ENCODE measurements at regions not wholly inside any gene's neighbourhood (a gene's known extent, or its start where the extent isn't known, plus 50 kb on each side); places are given as distances from the start of the nearest gene placed in this dataset.

GRCh38 chr6:81565071-81565470, 187.4 kb downstream of the TENT5A start:
- TF ChIP-seq YY1 (IDR thresholded peaks at IDR 0.05; ENCODE audit: insufficient read depth, insufficient read length) (no peak), SUZ12 (IDR thresholded peaks at IDR 0.05; ENCODE audit: extremely low read depth, insufficient read depth, insufficient read length) (no peak), ZNF274 (IDR thresholded peaks at IDR 0.05; ENCODE audit: low read depth, low read length) (no peak)
- Histone ChIP-seq H3K9me3 (ENCODE audit: insufficient read depth, low read length) (no peaks in the 10 kb centered on the region), H3K4me1 (ENCODE audit: insufficient read depth, insufficient read length) (no peaks in the 10 kb centered on the region), H3K4me3 (ENCODE audit: insufficient read length, low read depth) (no peak overlapping the region), H3K36me3 (ENCODE audit: insufficient read depth, insufficient read length, low read length) (no peaks in the 10 kb centered on the region), H3K9ac (ENCODE audit: insufficient read length, low read depth) (no peak overlapping the region), H3K27me3 (ENCODE audit: insufficient read depth, insufficient read length) (no peaks in the 10 kb centered on the region)
- no peak for DNase-seq (ENCODE audit: low read depth, low spot score)

DNA sequence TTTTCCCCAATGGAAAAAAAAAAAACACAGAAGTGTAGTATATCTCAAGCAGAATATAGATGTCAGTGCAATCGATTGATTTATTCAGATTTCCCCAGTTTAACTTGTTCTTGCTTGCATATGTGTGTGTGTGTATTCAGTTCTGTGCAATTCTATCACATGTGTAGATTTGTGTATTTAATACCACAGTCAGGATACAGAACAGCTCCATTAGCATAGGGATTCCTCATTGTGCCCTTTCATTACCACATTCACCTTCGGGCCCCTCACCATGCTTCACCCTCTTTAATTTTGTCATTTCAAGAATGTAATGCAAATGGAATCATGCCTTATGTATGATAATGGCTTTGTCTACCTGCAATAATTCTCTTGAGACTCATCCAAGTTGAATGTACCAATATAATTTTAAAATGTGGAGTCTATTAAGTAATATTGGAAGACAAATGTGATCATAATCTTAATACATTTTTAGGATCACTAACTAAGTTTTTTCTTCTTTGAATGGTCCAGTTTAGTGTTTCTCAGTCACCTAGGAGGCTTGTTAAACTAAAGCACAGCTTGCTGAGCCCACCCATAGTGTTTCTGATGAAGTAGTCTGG, 187.9 kb downstream of the TENT5A start:
- no peak overlapping the region for H3K4me3 ChIP-seq (ENCODE audit: insufficient read length, low read depth)
- H3K27me3 ChIP-seq (ENCODE audit: insufficient read depth, insufficient read length) = no peaks in the 10 kb centered on the region
- H3K9me3 ChIP-seq (ENCODE audit: insufficient read depth, low read length) = no peaks in the 10 kb centered on the region
- no peak overlapping the region for H3K9ac ChIP-seq (ENCODE audit: insufficient read length, low read depth)
- no peaks in the 10 kb centered on the region for H3K36me3 ChIP-seq (ENCODE audit: insufficient read depth, insufficient read length, low read length)
- TF ChIP-seq ZNF274 (IDR thresholded peaks at IDR 0.05; ENCODE audit: low read depth, low read length) = no peak
- no peak for TF ChIP-seq YY1 (IDR thresholded peaks at IDR 0.05; ENCODE audit: insufficient read depth, insufficient read length)
- TF ChIP-seq SUZ12 (IDR thresholded peaks at IDR 0.05; ENCODE audit: extremely low read depth, insufficient read depth, insufficient read length) = no peak
- H3K4me1 ChIP-seq (ENCODE audit: insufficient read depth, insufficient read length) = no peaks in the 10 kb centered on the region
- no peak for DNase-seq (ENCODE audit: low read depth, low spot score)

DNA sequence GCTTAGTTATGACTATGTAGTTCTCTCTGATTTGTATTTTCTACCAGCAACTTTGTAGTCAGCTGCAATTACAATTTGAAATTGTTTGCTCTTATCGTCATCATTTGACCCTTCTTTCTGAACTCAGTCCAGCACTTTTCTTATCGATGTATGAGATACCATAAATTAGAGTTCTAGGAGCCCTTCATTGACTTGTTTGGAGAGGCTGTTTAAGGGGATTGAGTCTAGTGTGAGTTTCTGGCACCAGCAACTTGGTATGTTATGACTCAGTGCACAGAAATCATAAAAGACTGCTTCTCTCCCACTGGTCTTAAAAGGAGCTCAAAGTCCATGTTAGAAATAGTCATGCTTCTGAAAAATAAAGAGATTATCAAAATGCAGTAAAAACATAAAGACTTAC, 190.3 kb downstream of the TENT5A start:
- DNase-seq (ENCODE audit: low read depth, low spot score) = no peak
- Histone ChIP-seq H3K4me1 (ENCODE audit: insufficient read depth, insufficient read length) (no peaks in the 10 kb centered on the region), H3K9me3 (ENCODE audit: insufficient read depth, low read length) (no peaks in the 10 kb centered on the region), H3K4me3 (ENCODE audit: insufficient read length, low read depth) (no peak overlapping the region), H3K36me3 (ENCODE audit: insufficient read depth, insufficient read length, low read length) (no peaks in the 10 kb centered on the region), H3K9ac (ENCODE audit: insufficient read length, low read depth) (no peak overlapping the region), H3K27me3 (ENCODE audit: insufficient read depth, insufficient read length) (no peaks in the 10 kb centered on the region)
- TF ChIP-seq ZNF274 (IDR thresholded peaks at IDR 0.05; ENCODE audit: low read depth, low read length) (no peak), YY1 (IDR thresholded peaks at IDR 0.05; ENCODE audit: insufficient read depth, insufficient read length) (no peak), SUZ12 (IDR thresholded peaks at IDR 0.05; ENCODE audit: extremely low read depth, insufficient read depth, insufficient read length) (no peak)

DNA sequence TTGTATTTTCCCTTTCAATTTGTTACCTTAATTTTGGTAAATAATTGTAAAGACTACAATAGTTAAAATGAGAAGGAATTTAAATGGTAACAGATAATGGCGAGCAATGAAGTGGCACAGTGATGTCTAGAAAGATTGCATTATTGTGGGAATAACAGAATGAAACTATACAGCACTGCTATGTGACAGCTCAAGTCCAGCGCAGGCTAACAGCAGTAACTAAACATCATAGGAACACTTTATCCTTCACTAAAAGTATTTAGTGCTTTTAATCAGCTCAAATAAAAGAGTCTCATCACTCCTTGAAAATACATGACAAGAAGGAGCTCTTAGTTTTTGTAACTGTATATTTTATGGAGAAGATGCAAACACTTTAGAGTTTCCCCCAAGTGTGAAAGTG, 190.8 kb downstream of the TENT5A start:
- H3K27me3 ChIP-seq (ENCODE audit: insufficient read depth, insufficient read length) = no peaks in the 10 kb centered on the region
- TF ChIP-seq ZNF274 (IDR thresholded peaks at IDR 0.05; ENCODE audit: low read depth, low read length) = no peak
- no peak for TF ChIP-seq YY1 (IDR thresholded peaks at IDR 0.05; ENCODE audit: insufficient read depth, insufficient read length)
- TF ChIP-seq SUZ12 (IDR thresholded peaks at IDR 0.05; ENCODE audit: extremely low read depth, insufficient read depth, insufficient read length) = no peak
- DNase-seq (ENCODE audit: low read depth, low spot score) = no peak
- no peaks in the 10 kb centered on the region for H3K9me3 ChIP-seq (ENCODE audit: insufficient read depth, low read length)
- no peaks in the 10 kb centered on the region for H3K4me1 ChIP-seq (ENCODE audit: insufficient read depth, insufficient read length)
- no peaks in the 10 kb centered on the region for H3K36me3 ChIP-seq (ENCODE audit: insufficient read depth, insufficient read length, low read length)
- no peak overlapping the region for H3K9ac ChIP-seq (ENCODE audit: insufficient read length, low read depth)
- no peak overlapping the region for H3K4me3 ChIP-seq (ENCODE audit: insufficient read length, low read depth)

DNA sequence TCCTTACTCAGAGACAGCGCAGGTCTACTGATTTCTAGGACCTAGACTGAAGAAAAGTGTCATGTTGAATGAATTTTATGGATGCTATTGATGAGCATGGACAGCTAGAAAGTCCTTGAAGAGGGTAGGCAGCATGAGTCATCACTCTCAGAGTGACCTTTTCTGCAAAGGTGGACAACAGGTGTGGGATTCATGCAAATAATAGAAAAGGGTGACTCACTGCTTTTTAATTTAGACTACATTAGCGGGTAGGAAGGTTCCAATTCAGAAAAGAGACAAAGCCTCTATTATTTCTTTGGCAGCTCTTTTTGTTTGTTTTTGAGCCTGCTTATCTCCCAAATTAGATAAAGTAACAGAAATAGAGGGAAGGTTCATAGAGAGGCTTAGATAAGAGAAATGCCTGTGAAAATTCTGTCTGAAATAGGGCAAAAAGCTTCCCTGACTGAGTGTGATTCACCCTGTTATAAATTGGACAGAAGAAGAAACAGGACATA, 191.4 kb downstream of the TENT5A start:
- Histone ChIP-seq H3K27me3 (ENCODE audit: insufficient read depth, insufficient read length) (no peaks in the 10 kb centered on the region), H3K9ac (ENCODE audit: insufficient read length, low read depth) (no peak overlapping the region), H3K4me3 (ENCODE audit: insufficient read length, low read depth) (no peak overlapping the region), H3K9me3 (ENCODE audit: insufficient read depth, low read length) (no peaks in the 10 kb centered on the region), H3K4me1 (ENCODE audit: insufficient read depth, insufficient read length) (no peaks in the 10 kb centered on the region), H3K36me3 (ENCODE audit: insufficient read depth, insufficient read length, low read length) (no peaks in the 10 kb centered on the region)
- no peak for DNase-seq (ENCODE audit: low read depth, low spot score)
- TF ChIP-seq ZNF274 (IDR thresholded peaks at IDR 0.05; ENCODE audit: low read depth, low read length) (no peak), SUZ12 (IDR thresholded peaks at IDR 0.05; ENCODE audit: extremely low read depth, insufficient read depth, insufficient read length) (no peak), YY1 (IDR thresholded peaks at IDR 0.05; ENCODE audit: insufficient read depth, insufficient read length) (no peak)

- Histone ChIP-seq H3K4me1 (ENCODE audit: insufficient read depth, insufficient read length) (no peaks in the 10 kb centered on the region), H3K9ac (ENCODE audit: insufficient read length, low read depth) (no peak overlapping the region)
- no peak for TF ChIP-seq SUZ12 (IDR thresholded peaks at IDR 0.05; ENCODE audit: extremely low read depth, insufficient read depth, insufficient read length)
Measured at GRCh38 chr6:81557811-81558210, 194.7 kb downstream of the TENT5A start.

GRCh38 chr6:81556551-81556950, 195.9 kb downstream of the TENT5A start:
- no peak for DNase-seq (ENCODE audit: low read depth, low spot score)
- no peaks in the 10 kb centered on the region for H3K9me3 ChIP-seq (ENCODE audit: insufficient read depth, low read length)
- H3K4me1 ChIP-seq (ENCODE audit: insufficient read depth, insufficient read length) = no peaks in the 10 kb centered on the region
- H3K36me3 ChIP-seq (ENCODE audit: insufficient read depth, insufficient read length, low read length) = no peaks in the 10 kb centered on the region
- no peak overlapping the region for H3K4me3 ChIP-seq (ENCODE audit: insufficient read length, low read depth)
- no peaks in the 10 kb centered on the region for H3K27me3 ChIP-seq (ENCODE audit: insufficient read depth, insufficient read length)
- H3K9ac ChIP-seq (ENCODE audit: insufficient read length, low read depth) = no peak overlapping the region
- no peak for TF ChIP-seq SUZ12 (IDR thresholded peaks at IDR 0.05; ENCODE audit: extremely low read depth, insufficient read depth, insufficient read length)
- no peak for TF ChIP-seq YY1 (IDR thresholded peaks at IDR 0.05; ENCODE audit: insufficient read depth, insufficient read length)
- TF ChIP-seq ZNF274 (IDR thresholded peaks at IDR 0.05; ENCODE audit: low read depth, low read length) = no peak

More at GRCh38 chr6:81557811-81558210, 194.7 kb downstream of the TENT5A start:
- no peaks in the 10 kb centered on the region for H3K9me3 ChIP-seq (ENCODE audit: insufficient read depth, low read length)
- H3K4me3 ChIP-seq (ENCODE audit: insufficient read length, low read depth) = no peak overlapping the region
- no peaks in the 10 kb centered on the region for H3K36me3 ChIP-seq (ENCODE audit: insufficient read depth, insufficient read length, low read length)
- H3K27me3 ChIP-seq (ENCODE audit: insufficient read depth, insufficient read length) = no peaks in the 10 kb centered on the region
- DNase-seq (ENCODE audit: low read depth, low spot score) = no peak

Data from NT2/D1 (cell line).